Heart right ventricle (tissue), 16 donors: ENCODE measurements at regions not wholly inside any gene's neighbourhood (a gene's known extent, or its start where the extent isn't known, plus 50 kb on each side); places are given as distances from the start of the nearest gene placed in this dataset.

ENCODE experiments used
- ATAC-seq, 8 donors: fragments of 200-7000 bp; cut with Tn5 transposase; one replicate each; pipeline ENCODE4 v1.9.1; 2020; ENCODE audit warnings: mild to moderate bottlenecking in 8 of 8, moderate library complexity in 8 of 8, moderate number of reproducible peaks in 1 of 8
- DNase-seq, 2 donors: peaks; one replicate each; pipeline ENCODE4 v3.0.0-alpha.2; 2020
- H3K27ac ChIP-seq, 10 donors: fragments of 200-600 bp; sonication (generic) in 2 of 10; one replicate each; pipeline versions ENCODE4 v1.5.0 to v1.8.0; 2020 to 2022; ENCODE audit warnings: mild to moderate bottlenecking in 3 of 10
- H3K27me3 ChIP-seq, 7 donors: fragments of 200-600 bp; one replicate each; pipeline ENCODE4 v1.8.0; 2021 to 2022; ENCODE audit warnings: mild to moderate bottlenecking in 2 of 7
- H3K36me3 ChIP-seq, 9 donors: fragments of 200-600 bp; sonication (generic) in 1 of 9; one replicate each; pipeline versions ENCODE4 v1.5.0 to v1.8.0; 2020 to 2022; ENCODE audit warnings: mild to moderate bottlenecking in 2 of 9
- H3K4me1 ChIP-seq, 9 donors: fragments of 200-600 bp; sonication (generic) in 1 of 9; one replicate each; pipeline versions ENCODE4 v1.5.0 to v1.8.0; 2020 to 2022; ENCODE audit warnings: mild to moderate bottlenecking in 4 of 9
- H3K4me3 ChIP-seq, 10 donors: fragments of 200-600 bp; sonication (generic) in 2 of 10; one replicate each; pipeline versions ENCODE4 v1.5.0 to v1.8.0; 2020 to 2022; ENCODE audit warnings: mild to moderate bottlenecking in 7 of 10, moderate library complexity in 2 of 10
- H3K9me3 ChIP-seq, 11 donors: fragments of 200-600 bp in 10 of 11; sonication (generic) in 2 of 11; one replicate each; pipeline versions ENCODE4 v1.5.0 to v1.8.0; 2013 to 2022; ENCODE audit warnings: mild to moderate bottlenecking in 2 of 11, control low read depth in 1 of 11, moderate library complexity in 1 of 11
- WGBS, 2 donors: extraction: QIAGEN DNeasy Blood & Tissue Kit; methylation state at CpG; one replicate each; pipeline ENCODE4 v1.1.7; 2013; ENCODE audit warnings: inconsistent platforms in 1 of 2; 5-methylcytosine and 5-hydroxymethylcytosine counted together
- intact Hi-C, 10 donors: fragments of 100-400 bp; cut with DNase I; formaldehyde crosslinking; loops; one replicate each; pipeline versions ENCODE4 v1.11.1 to v1.14.2; 2022
- TF ChIP-seq, protein P1 (sequence below), 9 donors: fragments of 200-600 bp; sonication (generic) in 2 of 9; IDR thresholded peaks; one replicate each; pipeline versions ENCODE4 v1.5.0 to v1.8.0; 2021 to 2022; ENCODE audit warnings: antibody characterized with exemption in 9 of 9, mild to moderate bottlenecking in 5 of 9, moderate library complexity in 1 of 9
- donor health status: Arrhythmogenic right ventricular cardiomyopathy.
- donor health status: ischemic (EF 13 %, LVEDD 7.1; RV severe dilation, severe dysfunction).
- donor health status: healthy with polysubstance abuse.
- donor health status: DM: no; HTN: yes; CAD: no.
- donor health status: DM: no; HTN: no; CAD: no.
- donor health status: ischemic (EF 25% LVEDD 6.9; RV normal size, moderate dysfunction).
- donor health status: ischemic (EF 25% LVEDD 5.7; RV mildly dilated, moderate dysfunction).
- donor health status: healthy.
- donor health status: DM: yes; HTN: yes; CAD: no.
- donor health status: Ischemic cardiomyopathy.
- donor health status: ischemic (EF 35%, LVEDD 5.7; RV mildly dilated, moderate dysfunction).
- donor health status: nonischemic (EF 11% LVEDD 7.7; RV severe dilation, severe dysfunction).
- donor health status: DM: yes; HTN: yes; CAD: no.
- donor health status: PGD.
- donor health status: ischemic (EF 29% LVEDD 5.4; RV normal size, mild dysfunction).
- donor health status: nonischemic (EF 23%, LVEDD 6.1; RV moderate dilation, normal function).

DNA sequence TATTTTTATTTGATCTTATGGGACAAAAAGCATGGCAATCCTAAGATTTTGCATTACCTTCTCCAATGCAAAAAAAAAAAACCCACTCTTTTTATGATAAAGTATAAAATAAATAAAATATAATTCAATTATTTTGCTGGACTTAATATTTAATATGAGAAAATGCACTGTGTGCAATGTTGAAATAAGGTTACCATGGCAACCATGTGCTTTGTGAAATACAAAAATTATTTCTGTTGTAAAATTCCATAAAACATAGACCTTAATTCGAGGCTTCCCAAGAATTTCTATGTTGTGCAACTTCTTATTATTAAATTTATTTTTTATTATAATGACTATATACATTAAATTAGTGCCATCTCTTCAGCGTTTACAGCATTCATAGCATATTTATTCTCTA, 989.5 kb downstream of the MRPL39 start:
- intact Hi-C loops: no loop called here

DNA sequence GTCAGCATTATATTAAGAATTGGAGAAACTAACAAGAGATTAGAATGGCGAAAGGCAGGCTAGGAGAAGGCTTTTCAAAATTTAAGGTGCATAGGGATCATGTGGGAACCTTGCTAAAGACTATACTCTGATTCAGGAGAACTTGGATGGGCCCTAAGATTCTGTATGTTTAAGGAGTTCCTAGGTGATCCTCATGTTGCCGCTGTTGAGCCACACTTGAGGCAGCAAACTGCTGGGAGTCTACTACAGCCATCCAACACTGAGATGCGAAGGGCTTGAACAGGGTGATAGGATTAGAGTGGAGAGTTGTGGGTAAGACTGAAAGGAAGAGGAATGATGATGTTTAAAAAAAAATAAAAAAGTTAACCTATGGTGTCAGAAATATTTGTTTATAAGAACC, 1013.2 kb downstream of the MRPL39 start:
- no peaks in the 10 kb centered on the region for H3K4me1 ChIP-seq
- no peak overlapping the region for H3K27ac ChIP-seq
- ATAC-seq (no peak), DNase-seq (no peak)
- H3K4me3 ChIP-seq: no peak overlapping the region
- intact Hi-C loops: no loop called here
- TF ChIP-seq, protein P1, sequence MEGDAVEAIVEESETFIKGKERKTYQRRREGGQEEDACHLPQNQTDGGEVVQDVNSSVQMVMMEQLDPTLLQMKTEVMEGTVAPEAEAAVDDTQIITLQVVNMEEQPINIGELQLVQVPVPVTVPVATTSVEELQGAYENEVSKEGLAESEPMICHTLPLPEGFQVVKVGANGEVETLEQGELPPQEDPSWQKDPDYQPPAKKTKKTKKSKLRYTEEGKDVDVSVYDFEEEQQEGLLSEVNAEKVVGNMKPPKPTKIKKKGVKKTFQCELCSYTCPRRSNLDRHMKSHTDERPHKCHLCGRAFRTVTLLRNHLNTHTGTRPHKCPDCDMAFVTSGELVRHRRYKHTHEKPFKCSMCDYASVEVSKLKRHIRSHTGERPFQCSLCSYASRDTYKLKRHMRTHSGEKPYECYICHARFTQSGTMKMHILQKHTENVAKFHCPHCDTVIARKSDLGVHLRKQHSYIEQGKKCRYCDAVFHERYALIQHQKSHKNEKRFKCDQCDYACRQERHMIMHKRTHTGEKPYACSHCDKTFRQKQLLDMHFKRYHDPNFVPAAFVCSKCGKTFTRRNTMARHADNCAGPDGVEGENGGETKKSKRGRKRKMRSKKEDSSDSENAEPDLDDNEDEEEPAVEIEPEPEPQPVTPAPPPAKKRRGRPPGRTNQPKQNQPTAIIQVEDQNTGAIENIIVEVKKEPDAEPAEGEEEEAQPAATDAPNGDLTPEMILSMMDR (IDR thresholded peaks at IDR 0.05): no peak
- H3K27me3 ChIP-seq: no peaks in the 10 kb centered on the region
- H3K9me3 ChIP-seq: no peaks in the 10 kb centered on the region
- no peaks in the 10 kb centered on the region for H3K36me3 ChIP-seq
- 85 to 90% methylated on average over 3 of the region's 3 CpGs for WGBS, 2 donors

More for the DNA sequence above, 989.5 kb downstream of the MRPL39 start:
- Histone ChIP-seq H3K4me1 (no peaks in the 10 kb centered on the region), H3K4me3 (no peak overlapping the region), H3K9me3 (peaks cover 0 to 10% (median 3%) of the 10 kb centered on the region in 11 donors), H3K27me3 (no peaks in the 10 kb centered on the region), H3K36me3 (no peaks in the 10 kb centered on the region), H3K27ac (no peak overlapping the region)
- WGBS, 2 donors: 69 to 76% methylated on average over 2 of the region's 2 CpGs
- DNase-seq: no peak
- no peak for ATAC-seq
- TF ChIP-seq, protein P1 (IDR thresholded peaks at IDR 0.05): no peak

DNA sequence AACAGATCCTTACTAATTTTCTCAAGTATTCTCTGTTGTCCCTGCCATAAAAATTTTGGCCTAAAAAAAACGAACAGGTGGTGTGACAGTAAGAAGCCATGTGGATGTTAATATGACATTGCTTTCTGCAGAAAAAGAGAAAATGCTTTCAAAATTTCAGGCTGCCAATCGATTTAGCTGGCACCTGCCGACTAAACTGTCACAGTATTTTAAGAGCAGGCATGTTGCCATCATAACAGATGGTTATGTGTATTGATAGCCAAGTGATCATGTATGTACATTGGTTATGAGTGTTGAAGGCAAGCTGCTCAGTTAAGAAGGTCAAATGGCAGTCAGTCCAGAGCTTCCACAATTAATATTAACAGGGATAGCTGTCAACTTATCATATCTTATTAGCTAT, 1017.0 kb downstream of the MRPL39 start:
- WGBS, 2 donors: 52 to 55% methylated on average over 3 of the region's 3 CpGs
- no peaks in the 10 kb centered on the region for H3K36me3 ChIP-seq
- H3K4me1 ChIP-seq: no peaks in the 10 kb centered on the region
- TF ChIP-seq, protein P1 (IDR thresholded peaks at IDR 0.05): no peak
- peaks cover 0 to under 1% (median 0%) of the 10 kb centered on the region in 11 donors for H3K9me3 ChIP-seq
- no peak overlapping the region for H3K4me3 ChIP-seq
- DNase-seq (no peak), ATAC-seq (no peak)
- no peak overlapping the region for H3K27ac ChIP-seq
- H3K27me3 ChIP-seq: no peaks in the 10 kb centered on the region
- intact Hi-C loops: no loop called here

DNA sequence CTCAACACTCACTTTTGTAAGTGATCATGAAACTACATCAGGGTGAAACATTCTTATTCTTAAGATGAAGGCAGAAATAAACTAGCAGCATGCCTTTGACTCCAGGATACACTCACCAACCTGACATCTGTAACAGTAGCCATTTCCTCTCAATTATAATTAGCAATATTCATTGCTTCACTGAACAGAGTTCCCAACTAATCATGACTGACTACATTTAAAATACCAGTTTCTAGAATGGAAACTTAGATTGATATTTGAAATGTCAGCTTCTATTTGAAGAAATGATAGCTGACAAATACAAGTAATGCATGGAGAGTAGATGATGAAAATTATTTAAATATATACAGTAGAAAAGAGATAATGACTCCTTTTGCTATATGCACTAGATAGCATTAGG, 1023.8 kb downstream of the MRPL39 start:
- Histone ChIP-seq H3K27ac (no peak overlapping the region), H3K36me3 (no peaks in the 10 kb centered on the region), H3K4me3 (no peak overlapping the region), H3K9me3 (peaks cover 0 to 10% (median 0%) of the 10 kb centered on the region in 11 donors), H3K4me1 (no peaks in the 10 kb centered on the region), H3K27me3 (no peaks in the 10 kb centered on the region)
- intact Hi-C loops: no loop called here
- TF ChIP-seq, protein P1 (IDR thresholded peaks at IDR 0.05): no peak
- DNase-seq: no peak
- no peak for ATAC-seq

DNA sequence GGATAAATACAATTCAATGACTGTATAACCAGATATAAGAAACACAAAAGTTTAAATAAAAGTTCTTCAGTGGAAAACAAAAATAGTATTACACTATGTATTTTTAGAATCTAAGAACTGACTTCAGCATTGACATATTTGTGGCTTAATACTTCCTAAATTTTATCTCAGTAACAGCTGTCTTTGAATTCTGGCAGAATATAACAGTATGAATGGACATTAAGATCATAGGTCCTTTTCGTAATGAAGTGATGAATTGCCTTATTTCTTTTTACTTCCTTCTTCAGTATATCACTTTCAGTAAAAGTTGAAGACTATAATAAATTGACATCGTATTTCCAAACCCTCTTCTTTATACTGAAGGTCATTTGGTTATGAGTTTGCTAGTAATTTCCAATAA, 1030.0 kb downstream of the MRPL39 start:
- no peak overlapping the region for H3K27ac ChIP-seq
- TF ChIP-seq, protein P1 (IDR thresholded peaks at IDR 0.05): no peak
- H3K4me1 ChIP-seq: no peaks in the 10 kb centered on the region
- no peaks in the 10 kb centered on the region for H3K27me3 ChIP-seq
- ATAC-seq: no peak
- DNase-seq: no peak
- H3K4me3 ChIP-seq: no peak overlapping the region
- WGBS, 2 donors: 62 to 64% methylated on average over 2 of the region's 2 CpGs
- no peaks in the 10 kb centered on the region for H3K9me3 ChIP-seq
- intact Hi-C loops: no loop called here
- no peaks in the 10 kb centered on the region for H3K36me3 ChIP-seq
